ENCODE measurements at regions not wholly inside any gene's neighbourhood (a gene's known extent, or its start where the extent isn't known, plus 50 kb on each side); places are given as distances from the start of the nearest gene placed in this dataset.

DNA sequence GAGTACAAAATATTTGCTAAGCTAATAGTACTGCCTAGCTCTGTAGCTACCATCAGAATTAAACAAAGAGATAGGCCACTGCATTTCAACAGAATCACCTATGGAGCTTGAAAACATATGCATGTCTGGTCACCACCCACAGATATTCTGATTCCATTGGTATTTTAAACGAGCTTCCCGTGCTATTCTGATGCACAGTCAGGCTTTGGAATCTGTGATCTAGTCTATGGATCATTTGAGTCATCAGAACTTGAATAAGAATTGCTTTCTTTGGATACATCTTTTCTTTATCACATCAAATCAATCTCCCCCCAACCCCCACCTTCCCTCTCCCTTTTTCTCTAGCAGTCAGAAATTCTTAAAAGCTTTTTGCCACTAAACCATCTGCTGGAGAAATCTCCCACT, 124.7 kb downstream of the NPIPB5 start:
- TF ChIP-seq POLR2A (IDR thresholded peaks at IDR 0.05) = no peak
- TF ChIP-seq, protein P1, sequence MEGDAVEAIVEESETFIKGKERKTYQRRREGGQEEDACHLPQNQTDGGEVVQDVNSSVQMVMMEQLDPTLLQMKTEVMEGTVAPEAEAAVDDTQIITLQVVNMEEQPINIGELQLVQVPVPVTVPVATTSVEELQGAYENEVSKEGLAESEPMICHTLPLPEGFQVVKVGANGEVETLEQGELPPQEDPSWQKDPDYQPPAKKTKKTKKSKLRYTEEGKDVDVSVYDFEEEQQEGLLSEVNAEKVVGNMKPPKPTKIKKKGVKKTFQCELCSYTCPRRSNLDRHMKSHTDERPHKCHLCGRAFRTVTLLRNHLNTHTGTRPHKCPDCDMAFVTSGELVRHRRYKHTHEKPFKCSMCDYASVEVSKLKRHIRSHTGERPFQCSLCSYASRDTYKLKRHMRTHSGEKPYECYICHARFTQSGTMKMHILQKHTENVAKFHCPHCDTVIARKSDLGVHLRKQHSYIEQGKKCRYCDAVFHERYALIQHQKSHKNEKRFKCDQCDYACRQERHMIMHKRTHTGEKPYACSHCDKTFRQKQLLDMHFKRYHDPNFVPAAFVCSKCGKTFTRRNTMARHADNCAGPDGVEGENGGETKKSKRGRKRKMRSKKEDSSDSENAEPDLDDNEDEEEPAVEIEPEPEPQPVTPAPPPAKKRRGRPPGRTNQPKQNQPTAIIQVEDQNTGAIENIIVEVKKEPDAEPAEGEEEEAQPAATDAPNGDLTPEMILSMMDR (IDR thresholded peaks at IDR 0.05) = no peak

Measured in testis (tissue), 2 donors.